Hepatocyte (in vitro differentiated cells): ENCODE measurements at regions not wholly inside any gene's neighbourhood (a gene's known extent, or its start where the extent isn't known, plus 50 kb on each side); places are given as distances from the start of the nearest gene placed in this dataset.

Experiments
- DNase-seq: peaks from one replicate; pipeline ENCODE4 v3.0.0-alpha.2; 2016; ENCODE audit warnings: low spot score
- H2AFZ ChIP-seq: fragments of 200-600 bp; sonication (generic); 2 replicates; pipeline ENCODE4 v1.6.0; 2016; ENCODE audit warnings: antibody characterized with exemption, mild to moderate bottlenecking
- H3K27ac ChIP-seq: fragments of 200-600 bp; sonication (generic); 2 replicates; pipeline ENCODE4 v1.5.1; 2016; ENCODE audit warnings: mild to moderate bottlenecking
- H3K27me3 ChIP-seq: fragments of 200-600 bp; sonication (generic); 2 replicates; pipeline ENCODE4 v1.6.1; 2016
- H3K36me3 ChIP-seq: fragments of 200-600 bp; sonication (generic); replicated peaks from 2 replicates; pipeline ENCODE4 v1.5.1; 2016; ENCODE audit warnings: low read depth; ENCODE audit not compliant: insufficient read depth
- H3K4me1 ChIP-seq: fragments of 200-600 bp; sonication (generic); 2 replicates; pipeline ENCODE4 v1.5.1; 2016; ENCODE audit warnings: mild to moderate bottlenecking, moderate library complexity; ENCODE audit not compliant: insufficient read depth
- H3K4me2 ChIP-seq: fragments of 200-600 bp; sonication (generic); 2 replicates; pipeline ENCODE4 v1.6.0; 2016
- H3K4me3 ChIP-seq: fragments of 200-600 bp; sonication (generic); 2 replicates; pipeline ENCODE4 v1.5.1; 2016; ENCODE audit warnings: mild to moderate bottlenecking
- H3K79me2 ChIP-seq: fragments of 200-600 bp; sonication (generic); 2 replicates; pipeline ENCODE4 v1.6.0; 2017; ENCODE audit warnings: mild to moderate bottlenecking
- H3K9me2 ChIP-seq: fragments of 200-600 bp; sonication (generic); replicated peaks from 2 replicates; pipeline ENCODE4 v1.6.0; 2017; ENCODE audit warnings: mild to moderate bottlenecking; ENCODE audit not compliant: insufficient read depth
- H3K9me3 ChIP-seq: fragments of 200-600 bp; sonication (generic); 2 replicates; pipeline ENCODE4 v1.5.1; 2016; ENCODE audit warnings: low read depth, mild to moderate bottlenecking
- H4K20me1 ChIP-seq: fragments of 200-600 bp; sonication (generic); 2 replicates; pipeline ENCODE4 v1.6.0; 2016; ENCODE audit warnings: mild to moderate bottlenecking; ENCODE audit not compliant: insufficient read depth, poor library complexity, severe bottlenecking
- EZH2 ChIP-seq: fragments of 200-600 bp; sonication (generic); IDR thresholded peaks from 2 replicates; pipeline ENCODE4 v1.6.1; 2016; ENCODE audit warnings: antibody characterized with exemption, mild to moderate bottlenecking, borderline replicate concordance
- EZH2phosphoT487 ChIP-seq: fragments of 200-600 bp; sonication (generic); IDR thresholded peaks from one replicate; pipeline ENCODE4 v1.6.1; 2018; ENCODE audit warnings: antibody characterized with exemption, mild to moderate bottlenecking, low read depth, moderate library complexity; ENCODE audit not compliant: unreplicated experiment, severe bottlenecking
- WGBS: methylation state at CpG from one replicate; pipeline ENCODE4 v1.1.6; 2016; ENCODE audit warnings: low lambda C conversion rate; ENCODE audit errors: missing lambda C conversion rate; 5-methylcytosine and 5-hydroxymethylcytosine counted together
- TF ChIP-seq, protein P1 (sequence below): fragments of 200-600 bp; sonication (generic); IDR thresholded peaks from 2 replicates; pipeline ENCODE4 v1.5.1; 2016; ENCODE audit warnings: antibody characterized with exemption, mild to moderate bottlenecking; ENCODE audit not compliant: poor library complexity

DNA sequence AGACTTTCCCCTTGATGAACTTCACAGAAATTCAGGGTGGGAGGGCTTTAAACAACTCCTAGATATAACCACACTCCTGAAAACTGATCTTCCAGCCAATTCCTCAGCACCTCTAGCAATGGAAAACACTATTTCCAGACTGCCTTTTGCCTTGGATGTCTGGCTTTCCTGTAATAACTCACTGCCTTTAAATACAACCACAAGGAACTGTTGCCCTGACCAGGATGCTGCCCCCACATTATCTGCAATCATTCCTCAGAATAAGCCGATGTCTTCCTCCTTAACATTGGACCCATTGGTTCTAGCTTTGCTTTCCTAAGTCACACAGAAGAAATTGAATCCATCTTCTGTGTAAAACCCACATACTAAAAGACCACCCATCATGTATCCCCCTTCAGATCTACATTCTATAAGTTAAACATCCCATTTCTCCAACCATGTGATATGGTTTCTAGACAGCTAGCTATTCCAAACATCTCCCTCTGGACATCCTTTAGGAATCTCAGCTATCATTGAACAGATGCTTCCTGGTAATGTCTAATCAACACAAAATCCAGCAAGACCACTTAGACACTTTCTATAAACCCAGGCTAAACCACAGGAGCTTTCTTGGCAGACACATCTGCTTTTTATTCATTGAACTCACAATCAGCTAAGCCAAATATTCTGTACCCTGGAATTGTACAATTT lies 95.9 kb upstream of the KCNQ5 start:
- TF ChIP-seq, protein P1, sequence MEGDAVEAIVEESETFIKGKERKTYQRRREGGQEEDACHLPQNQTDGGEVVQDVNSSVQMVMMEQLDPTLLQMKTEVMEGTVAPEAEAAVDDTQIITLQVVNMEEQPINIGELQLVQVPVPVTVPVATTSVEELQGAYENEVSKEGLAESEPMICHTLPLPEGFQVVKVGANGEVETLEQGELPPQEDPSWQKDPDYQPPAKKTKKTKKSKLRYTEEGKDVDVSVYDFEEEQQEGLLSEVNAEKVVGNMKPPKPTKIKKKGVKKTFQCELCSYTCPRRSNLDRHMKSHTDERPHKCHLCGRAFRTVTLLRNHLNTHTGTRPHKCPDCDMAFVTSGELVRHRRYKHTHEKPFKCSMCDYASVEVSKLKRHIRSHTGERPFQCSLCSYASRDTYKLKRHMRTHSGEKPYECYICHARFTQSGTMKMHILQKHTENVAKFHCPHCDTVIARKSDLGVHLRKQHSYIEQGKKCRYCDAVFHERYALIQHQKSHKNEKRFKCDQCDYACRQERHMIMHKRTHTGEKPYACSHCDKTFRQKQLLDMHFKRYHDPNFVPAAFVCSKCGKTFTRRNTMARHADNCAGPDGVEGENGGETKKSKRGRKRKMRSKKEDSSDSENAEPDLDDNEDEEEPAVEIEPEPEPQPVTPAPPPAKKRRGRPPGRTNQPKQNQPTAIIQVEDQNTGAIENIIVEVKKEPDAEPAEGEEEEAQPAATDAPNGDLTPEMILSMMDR = no peak
- TF ChIP-seq EZH2phosphoT487 (no peak), EZH2 (no peak)
- no peaks in the 10 kb centered on the region for H3K36me3 ChIP-seq
- H3K9me3 ChIP-seq = no peaks in the 10 kb centered on the region
- H3K4me1 ChIP-seq = no peaks in the 10 kb centered on the region
- no peaks in the 10 kb centered on the region for H3K79me2 ChIP-seq
- H3K9me2 ChIP-seq = no peaks in the 10 kb centered on the region
- no peak overlapping the region for H2AFZ ChIP-seq
- 59% methylated on average over 1 of the region's 1 CpG for WGBS
- no peak overlapping the region for H3K4me2 ChIP-seq
- no peak for DNase-seq
- H3K4me3 ChIP-seq = no peak overlapping the region
- H3K27ac ChIP-seq = no peak overlapping the region
- H4K20me1 ChIP-seq = no peaks in the 10 kb centered on the region
- H3K27me3 ChIP-seq = no peaks in the 10 kb centered on the region

DNA sequence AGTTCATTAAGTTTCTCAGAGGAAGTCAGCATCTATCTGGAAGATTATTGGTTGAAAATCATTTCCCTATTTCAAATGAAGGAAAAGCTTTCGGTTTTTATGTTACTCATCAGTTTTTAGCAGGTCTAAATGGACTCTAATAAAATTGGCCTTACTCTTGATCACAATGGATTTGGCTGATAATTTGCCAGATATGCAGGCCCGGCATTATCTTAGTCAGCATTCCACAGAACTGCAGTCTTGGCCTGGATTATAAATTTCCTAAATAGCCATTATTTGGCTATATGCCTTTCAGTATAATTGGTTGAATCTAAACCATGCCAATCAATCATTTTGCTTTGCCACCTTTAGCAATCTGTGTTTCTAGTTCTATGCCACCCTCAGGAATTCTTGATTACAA lies 91.7 kb upstream of the KCNQ5 start:
- no peaks in the 10 kb centered on the region for H3K9me3 ChIP-seq
- no peak for DNase-seq
- WGBS = 54% methylated on average over 2 of the region's 2 CpGs
- no peaks in the 10 kb centered on the region for H3K27me3 ChIP-seq
- TF ChIP-seq, protein P1 = no peak
- TF ChIP-seq EZH2phosphoT487 (no peak), EZH2 (no peak)
- no peak overlapping the region for H2AFZ ChIP-seq
- no peaks in the 10 kb centered on the region for H3K9me2 ChIP-seq
- no peak overlapping the region for H3K27ac ChIP-seq
- H3K4me2 ChIP-seq = no peak overlapping the region
- no peaks in the 10 kb centered on the region for H4K20me1 ChIP-seq
- H3K4me1 ChIP-seq = no peaks in the 10 kb centered on the region
- H3K36me3 ChIP-seq = no peaks in the 10 kb centered on the region
- no peaks in the 10 kb centered on the region for H3K79me2 ChIP-seq
- no peak overlapping the region for H3K4me3 ChIP-seq

DNA sequence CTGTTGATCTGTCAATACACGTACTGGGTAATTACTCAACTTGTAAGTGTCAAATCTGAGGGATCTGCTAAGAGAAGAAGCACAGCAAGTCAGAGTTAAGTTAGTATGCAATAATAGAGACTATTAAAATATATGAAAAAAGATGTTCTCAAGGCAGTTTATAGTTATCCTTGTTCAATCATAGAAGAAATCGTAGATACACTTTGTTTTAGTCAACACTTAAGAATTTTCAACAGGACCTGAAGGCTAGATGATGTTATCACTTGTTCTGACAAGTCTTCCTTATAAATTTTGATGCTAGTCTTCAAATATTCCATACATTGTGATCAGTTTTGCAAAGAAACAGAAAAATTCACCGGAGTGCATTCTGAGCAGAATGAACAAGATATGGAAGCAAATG lies 91.1 kb upstream of the KCNQ5 start:
- H4K20me1 ChIP-seq = no peaks in the 10 kb centered on the region
- H3K27me3 ChIP-seq = no peaks in the 10 kb centered on the region
- no peak overlapping the region for H3K4me2 ChIP-seq
- H3K4me3 ChIP-seq = no peak overlapping the region
- no peaks in the 10 kb centered on the region for H3K9me3 ChIP-seq
- WGBS = 87% methylated on average over 3 of the region's 3 CpGs
- H3K27ac ChIP-seq = no peak overlapping the region
- DNase-seq = no peak
- no peak overlapping the region for H2AFZ ChIP-seq
- no peak for TF ChIP-seq EZH2
- TF ChIP-seq, protein P1 = no peak
- TF ChIP-seq EZH2phosphoT487 = no peak
- H3K36me3 ChIP-seq = no peaks in the 10 kb centered on the region
- H3K9me2 ChIP-seq = no peaks in the 10 kb centered on the region
- H3K4me1 ChIP-seq = no peaks in the 10 kb centered on the region
- H3K79me2 ChIP-seq = no peaks in the 10 kb centered on the region

DNA sequence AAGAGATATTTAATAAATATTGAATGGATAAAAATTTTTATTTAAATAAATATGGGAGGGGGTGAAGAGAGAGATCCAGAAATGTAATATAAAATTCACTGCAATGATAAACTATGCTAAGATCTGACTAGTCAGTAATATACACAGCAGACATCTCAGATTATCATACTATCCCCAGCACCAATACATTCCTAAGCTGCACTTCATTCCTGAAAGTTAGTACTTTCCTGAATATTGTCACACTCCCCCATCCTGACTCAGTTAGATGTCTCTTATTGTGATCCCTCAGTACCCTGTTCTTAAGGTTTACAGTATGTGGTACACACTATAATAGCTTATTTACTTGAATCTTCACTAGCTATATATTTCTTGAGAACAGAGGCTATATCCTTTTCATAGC lies 88.3 kb upstream of the KCNQ5 start:
- Histone ChIP-seq H3K9me3 (no peaks in the 10 kb centered on the region), H3K4me2 (no peak overlapping the region), H2AFZ (no peak overlapping the region), H3K36me3 (no peaks in the 10 kb centered on the region), H3K79me2 (no peaks in the 10 kb centered on the region), H3K27me3 (no peaks in the 10 kb centered on the region), H3K9me2 (no peaks in the 10 kb centered on the region), H3K27ac (no peak overlapping the region), H3K4me1 (no peaks in the 10 kb centered on the region), H4K20me1 (no peaks in the 10 kb centered on the region), H3K4me3 (no peak overlapping the region)
- TF ChIP-seq, protein P1 = no peak
- no peak for TF ChIP-seq EZH2phosphoT487
- no peak for TF ChIP-seq EZH2
- no peak for DNase-seq
